ENCODE measurements at regions not wholly inside any gene's neighbourhood (a gene's known extent, or its start where the extent isn't known, plus 50 kb on each side); places are given as distances from the start of the nearest gene placed in this dataset.
"Not testable (repeated sequence)": the region's sequence is repeated elsewhere in the genome, so short reads cannot be mapped to it uniquely, and the experiment has no call there.

DNA sequence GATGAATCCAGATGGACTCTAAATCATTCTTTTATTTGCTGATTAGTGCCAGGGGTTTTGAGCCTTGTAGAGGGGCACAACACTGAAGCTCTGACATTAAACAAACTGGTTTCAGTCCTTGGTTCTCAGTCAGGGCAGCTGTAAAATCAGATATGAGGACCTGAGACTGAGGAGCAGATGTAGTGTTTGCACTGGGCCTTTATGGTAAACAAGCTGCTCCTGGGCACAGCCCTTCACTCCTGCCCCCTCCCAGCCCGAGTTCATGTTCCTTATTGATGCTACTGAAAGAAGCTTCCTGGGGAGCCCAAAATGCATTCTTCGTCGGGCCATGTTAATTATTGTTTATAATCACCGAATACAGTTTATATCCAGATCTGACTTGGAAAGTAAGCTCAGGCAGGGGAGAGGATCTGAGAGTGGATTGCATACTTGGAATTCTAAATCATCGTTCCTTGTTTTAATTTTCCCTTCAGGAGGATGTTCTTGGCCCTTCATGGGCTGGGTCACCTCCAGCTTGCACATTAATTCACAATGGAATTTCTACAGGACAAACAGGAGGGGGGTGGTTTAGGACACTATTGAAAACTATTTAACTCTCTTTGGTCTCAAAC lies 213.5 kb downstream of the FGF9 start:
- no peak overlapping the region for H3K27ac ChIP-seq
- no peak for TF ChIP-seq ZFX (IDR thresholded peaks at IDR 0.05; ENCODE audit: borderline replicate concordance)
- TF ChIP-seq, protein P1, sequence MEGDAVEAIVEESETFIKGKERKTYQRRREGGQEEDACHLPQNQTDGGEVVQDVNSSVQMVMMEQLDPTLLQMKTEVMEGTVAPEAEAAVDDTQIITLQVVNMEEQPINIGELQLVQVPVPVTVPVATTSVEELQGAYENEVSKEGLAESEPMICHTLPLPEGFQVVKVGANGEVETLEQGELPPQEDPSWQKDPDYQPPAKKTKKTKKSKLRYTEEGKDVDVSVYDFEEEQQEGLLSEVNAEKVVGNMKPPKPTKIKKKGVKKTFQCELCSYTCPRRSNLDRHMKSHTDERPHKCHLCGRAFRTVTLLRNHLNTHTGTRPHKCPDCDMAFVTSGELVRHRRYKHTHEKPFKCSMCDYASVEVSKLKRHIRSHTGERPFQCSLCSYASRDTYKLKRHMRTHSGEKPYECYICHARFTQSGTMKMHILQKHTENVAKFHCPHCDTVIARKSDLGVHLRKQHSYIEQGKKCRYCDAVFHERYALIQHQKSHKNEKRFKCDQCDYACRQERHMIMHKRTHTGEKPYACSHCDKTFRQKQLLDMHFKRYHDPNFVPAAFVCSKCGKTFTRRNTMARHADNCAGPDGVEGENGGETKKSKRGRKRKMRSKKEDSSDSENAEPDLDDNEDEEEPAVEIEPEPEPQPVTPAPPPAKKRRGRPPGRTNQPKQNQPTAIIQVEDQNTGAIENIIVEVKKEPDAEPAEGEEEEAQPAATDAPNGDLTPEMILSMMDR (IDR thresholded peaks at IDR 0.05) = no peak

DNA sequence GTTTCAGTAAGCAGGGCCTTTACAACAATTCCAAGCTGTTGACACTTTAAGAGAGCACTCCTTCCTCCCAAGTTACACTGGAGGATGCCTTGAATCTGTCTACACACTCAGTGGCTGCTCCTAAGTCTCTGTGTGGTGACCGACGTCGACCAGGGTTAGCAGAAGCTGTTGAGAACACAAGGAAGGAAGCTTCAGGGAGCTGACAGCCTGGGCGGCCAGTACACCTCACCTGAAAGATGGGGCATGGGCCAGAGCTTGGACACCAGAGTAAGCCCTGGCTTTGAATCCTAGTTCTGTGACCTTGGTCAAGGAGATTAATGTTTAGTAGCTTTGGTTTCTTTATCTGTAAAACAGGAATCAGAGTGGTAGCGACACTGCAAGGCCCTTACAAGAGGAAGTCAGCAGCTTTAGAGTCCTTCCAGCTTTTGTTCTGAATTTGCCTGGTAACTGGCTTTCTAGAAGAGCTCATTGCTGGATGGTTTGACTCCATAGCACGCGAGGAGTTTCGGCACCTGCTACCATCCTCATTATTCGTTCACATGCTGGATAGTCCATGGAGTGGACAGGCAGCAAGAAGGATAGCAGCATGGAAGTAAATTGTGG lies 214.2 kb downstream of the FGF9 start:
- no peak overlapping the region for H3K27ac ChIP-seq
- no peak for TF ChIP-seq ZFX (IDR thresholded peaks at IDR 0.05; ENCODE audit: borderline replicate concordance)
- TF ChIP-seq, protein P1 (IDR thresholded peaks at IDR 0.05) = no peak

DNA sequence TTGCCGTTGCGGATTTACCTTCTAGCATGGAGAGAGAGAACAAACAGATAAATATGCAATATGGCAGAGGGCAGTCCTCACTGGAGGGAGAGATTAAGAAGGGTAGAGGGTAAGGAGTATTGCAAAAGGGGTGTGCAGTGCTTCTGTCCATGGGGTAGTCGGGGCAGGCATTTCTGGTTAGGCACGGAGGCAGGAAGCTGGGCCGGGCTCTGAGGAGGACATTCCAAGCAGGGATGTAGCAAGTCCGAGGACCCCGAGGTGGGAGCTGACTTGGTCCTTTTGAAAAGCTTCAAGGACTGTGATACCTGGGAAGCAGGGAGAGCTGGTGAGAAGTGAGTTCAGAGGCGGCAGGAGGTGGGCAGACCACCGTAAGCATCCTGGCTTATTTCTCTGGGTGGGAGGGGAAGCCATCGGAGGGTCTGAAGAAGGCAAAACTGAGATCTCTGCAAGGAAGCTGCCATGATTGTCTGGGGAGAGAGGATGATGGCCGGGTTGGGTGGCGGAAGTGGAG lies 214.9 kb downstream of the FGF9 start:
- TF ChIP-seq, protein P1 (IDR thresholded peaks at IDR 0.05) = no peak
- no peak for TF ChIP-seq ZFX (IDR thresholded peaks at IDR 0.05; ENCODE audit: borderline replicate concordance)
- H3K27ac ChIP-seq = no peak overlapping the region

DNA sequence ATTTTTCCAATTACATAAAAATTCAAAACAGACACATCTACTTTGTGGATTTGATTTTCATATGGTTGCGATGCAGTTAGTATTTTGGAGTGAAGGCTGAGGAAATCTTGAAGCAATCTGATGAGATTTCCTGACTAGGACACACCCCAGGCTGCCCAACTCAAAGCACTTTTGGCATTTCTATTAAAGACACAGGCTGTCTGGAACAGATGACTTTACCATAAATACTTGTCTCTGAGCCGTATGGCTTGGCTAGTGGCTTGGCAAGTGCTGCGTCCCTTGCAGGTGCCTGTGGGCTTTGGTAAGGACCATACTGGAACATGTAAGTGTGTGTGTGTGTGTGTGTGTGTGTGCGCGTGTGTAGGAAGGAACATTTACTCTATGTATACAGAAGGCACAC lies 218.8 kb downstream of the FGF9 start:
- TF ChIP-seq ZFX (IDR thresholded peaks at IDR 0.05; ENCODE audit: borderline replicate concordance) = no peak
- TF ChIP-seq, protein P1 (IDR thresholded peaks at IDR 0.05) = no peak
- no peak overlapping the region for H3K27ac ChIP-seq

DNA sequence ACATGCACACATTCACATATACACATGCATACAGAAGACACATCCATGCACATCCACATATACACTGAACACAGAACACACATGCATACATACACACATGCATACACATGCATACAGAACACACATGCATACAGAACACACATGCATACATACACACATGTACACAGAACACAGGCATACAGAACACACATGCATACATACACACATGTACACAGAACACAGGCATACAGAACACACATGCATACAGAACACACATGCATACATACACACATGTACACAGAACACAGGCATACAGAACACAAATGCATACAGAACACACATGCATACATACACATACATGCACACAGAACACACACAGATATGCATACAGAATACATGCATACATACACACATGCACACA lies 219.3 kb downstream of the FGF9 start:
- not testable (repeated sequence) for H3K27ac ChIP-seq

DNA sequence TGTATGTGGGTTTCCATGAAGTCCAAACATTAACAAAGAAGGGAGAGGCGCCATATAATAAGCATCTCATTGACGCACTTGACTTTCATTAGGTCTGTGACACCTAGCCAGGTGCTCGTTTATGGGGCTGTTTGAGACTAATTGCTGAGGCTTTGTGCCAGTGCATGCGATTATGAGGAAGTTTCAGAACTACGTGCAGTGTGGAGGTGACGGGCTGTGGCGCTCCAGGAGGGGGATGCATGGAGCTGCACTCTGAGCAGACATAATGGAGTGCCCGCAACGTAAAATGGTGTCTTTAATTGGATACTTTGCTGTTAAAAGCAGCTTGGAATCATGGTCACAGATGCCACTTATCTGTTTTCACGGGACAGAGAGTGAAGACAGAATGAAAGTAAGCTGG lies 223.2 kb downstream of the FGF9 start:
- H3K27ac ChIP-seq = no peak overlapping the region
- TF ChIP-seq, protein P1 (IDR thresholded peaks at IDR 0.05) = no peak
- no peak for TF ChIP-seq ZFX (IDR thresholded peaks at IDR 0.05; ENCODE audit: borderline replicate concordance)

DNA sequence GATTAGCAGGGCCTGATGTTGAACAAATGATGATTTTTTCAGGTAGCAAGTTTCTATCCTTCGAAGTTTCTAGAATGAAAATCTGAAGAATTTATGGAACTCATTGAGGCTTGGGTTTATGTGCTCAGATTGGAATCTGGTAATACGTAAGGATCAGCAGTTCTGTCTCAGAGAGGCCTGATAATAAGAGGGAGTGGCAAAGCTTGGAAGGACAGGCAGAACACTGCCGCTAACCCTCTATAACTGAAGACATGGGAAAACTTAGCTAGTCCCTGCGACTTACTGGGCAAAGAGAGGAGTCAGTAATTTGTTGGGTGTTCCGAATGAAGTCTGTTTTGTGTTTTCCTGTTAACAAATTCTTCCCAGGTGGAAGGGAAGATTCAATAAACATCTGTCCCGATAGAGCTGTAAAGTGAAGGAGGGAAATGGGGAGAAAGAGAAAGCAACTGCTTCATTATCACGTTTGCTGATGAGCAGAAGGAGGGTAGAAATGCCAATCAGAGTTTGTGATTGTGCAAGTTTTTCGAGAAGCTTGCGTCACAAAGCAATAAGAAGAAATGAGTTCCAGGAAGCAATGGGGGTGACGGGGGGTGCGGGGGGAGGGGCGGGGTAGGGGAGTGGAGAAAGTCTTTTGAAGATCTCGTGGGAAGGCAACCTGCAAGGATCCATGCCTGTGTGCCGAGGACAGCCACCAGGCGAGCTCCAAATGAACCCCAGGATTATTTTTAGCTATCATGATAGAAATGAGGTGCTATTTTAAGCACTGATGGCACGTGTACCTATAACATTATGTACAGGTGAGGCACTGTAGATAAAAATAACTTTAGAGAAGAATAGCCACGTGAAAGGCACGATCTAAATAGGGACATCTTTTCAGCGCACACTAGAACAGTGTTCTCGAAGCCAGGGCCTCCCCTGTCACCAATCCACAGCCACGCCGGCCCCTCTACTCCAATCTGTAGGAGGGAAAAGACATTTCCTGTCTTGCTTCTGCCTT lies 224.1 kb downstream of the FGF9 start:
- TF ChIP-seq, protein P1 (IDR thresholded peaks at IDR 0.05) = no peak
- TF ChIP-seq ZFX (IDR thresholded peaks at IDR 0.05; ENCODE audit: borderline replicate concordance) = no peak
- H3K27ac ChIP-seq = no peak overlapping the region

All from 22Rv1 (cell line).